ENCODE measurements at regions not wholly inside any gene's neighbourhood (a gene's known extent, or its start where the extent isn't known, plus 50 kb on each side); places are given as distances from the start of the nearest gene placed in this dataset.

GRCh38 chr4:171025776-171026175 is 787.4 kb upstream of the GALNTL6 start:
- TF ChIP-seq POLR2AphosphoS5 (IDR thresholded peaks at IDR 0.05; ENCODE audit: low read depth, low read length) = no peak
- TF ChIP-seq POLR2A (IDR thresholded peaks at IDR 0.05; ENCODE audit: low read depth, low read length) = no peak
